GM19455 (cell line): ENCODE measurements at regions not wholly inside any gene's neighbourhood (a gene's known extent, or its start where the extent isn't known, plus 50 kb on each side); places are given as distances from the start of the nearest gene placed in this dataset.

Experiments used
- ATAC-seq: cut with Tn5 transposase; IDR thresholded peaks from one replicate; pipeline ENCODE4 v1.9.1; 2021; ENCODE audit not compliant: unreplicated experiment

DNA sequence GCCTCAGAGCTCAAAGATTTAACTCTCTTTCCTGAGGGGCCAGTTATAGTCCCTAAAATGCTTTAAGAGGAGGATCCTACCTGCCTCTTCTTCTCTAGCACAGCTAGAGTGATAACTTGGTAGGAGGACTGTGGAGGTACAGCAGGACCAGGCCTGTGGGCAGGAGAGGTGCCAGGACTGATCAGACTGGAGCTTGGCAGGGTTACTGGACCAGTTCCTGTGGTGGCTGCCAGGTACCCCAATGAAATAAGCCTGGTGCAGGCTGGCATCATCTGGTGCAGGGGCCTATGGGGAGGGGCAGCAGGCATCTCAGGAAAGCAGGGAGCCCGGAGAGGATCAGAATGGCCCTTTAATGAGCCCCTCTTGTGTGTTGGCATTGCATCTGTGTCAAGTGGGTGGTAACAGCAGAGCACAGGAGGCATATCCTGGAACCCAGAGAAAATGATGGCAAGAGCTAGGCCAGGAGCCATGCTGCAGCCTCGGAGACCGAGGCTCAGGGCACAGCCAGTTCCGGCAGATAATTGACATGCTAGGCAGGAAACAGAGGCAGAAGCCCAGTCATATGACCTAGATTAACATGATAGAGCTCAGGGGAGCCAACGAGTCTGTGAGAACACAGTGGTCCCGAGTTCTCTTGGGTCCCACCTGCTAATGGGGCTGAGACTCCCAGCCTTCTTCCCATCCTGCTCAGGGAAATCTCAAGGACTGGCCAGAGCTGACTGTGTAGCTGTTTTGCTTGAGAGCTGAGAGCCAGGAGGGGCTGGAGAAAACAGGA, 187.5 kb upstream of the ZBED5 start:
- no peak for ATAC-seq

DNA sequence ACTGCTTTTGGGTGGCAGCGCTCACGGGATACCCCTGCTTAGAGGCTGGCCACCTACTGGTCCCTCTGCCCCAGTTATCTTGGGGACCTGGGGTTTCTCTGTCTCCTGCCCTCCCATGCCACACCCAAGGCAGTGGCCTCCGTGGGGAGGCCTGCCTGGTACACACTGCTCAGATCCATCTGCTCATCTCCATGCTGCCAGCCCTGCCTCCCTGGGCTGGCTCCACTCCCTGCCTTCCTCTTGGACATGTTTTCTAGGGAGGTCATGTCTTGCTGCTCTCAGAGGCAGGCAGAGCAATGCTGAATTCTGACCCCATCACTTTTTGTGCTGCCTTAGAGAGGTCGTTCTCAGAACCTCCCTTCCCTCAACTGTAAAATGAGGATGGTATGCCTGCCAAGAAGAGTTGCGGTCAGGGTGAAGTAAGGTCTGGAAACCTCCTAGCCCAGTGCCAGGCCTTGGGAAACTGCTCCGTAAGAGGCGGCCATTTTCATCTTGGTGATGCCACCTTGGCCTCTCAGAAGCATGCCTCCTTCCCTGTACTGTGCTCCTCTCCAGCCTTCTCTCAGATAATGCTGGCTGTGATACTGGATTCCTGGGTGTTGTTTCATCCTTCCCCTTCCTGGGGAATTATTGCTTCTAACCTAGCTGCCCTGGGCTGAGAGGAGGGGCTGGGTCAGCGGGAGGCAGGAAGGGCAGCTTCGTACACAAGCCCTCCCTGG, 186.4 kb upstream of the ZBED5 start:
- no peak for ATAC-seq

DNA sequence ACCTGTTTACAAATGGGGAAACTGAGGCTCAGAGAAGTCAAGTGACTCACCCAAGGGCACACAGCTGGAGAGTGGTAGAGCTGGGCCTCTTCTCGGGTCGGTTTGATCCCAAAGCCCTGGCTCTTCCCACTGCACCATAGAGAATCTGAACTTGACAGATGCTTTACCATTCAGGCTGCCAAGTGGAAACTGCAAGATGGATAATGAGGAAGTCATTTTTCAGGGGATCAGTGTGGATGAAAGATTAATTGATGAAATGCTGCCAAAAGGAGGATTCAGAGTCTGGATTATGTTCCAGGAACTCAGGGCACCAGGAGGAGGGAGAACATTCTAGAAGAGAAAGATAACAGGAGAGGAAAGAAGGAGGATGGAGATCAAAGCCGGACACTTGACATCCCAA, 185.9 kb upstream of the ZBED5 start:
- ATAC-seq, result no peak

DNA sequence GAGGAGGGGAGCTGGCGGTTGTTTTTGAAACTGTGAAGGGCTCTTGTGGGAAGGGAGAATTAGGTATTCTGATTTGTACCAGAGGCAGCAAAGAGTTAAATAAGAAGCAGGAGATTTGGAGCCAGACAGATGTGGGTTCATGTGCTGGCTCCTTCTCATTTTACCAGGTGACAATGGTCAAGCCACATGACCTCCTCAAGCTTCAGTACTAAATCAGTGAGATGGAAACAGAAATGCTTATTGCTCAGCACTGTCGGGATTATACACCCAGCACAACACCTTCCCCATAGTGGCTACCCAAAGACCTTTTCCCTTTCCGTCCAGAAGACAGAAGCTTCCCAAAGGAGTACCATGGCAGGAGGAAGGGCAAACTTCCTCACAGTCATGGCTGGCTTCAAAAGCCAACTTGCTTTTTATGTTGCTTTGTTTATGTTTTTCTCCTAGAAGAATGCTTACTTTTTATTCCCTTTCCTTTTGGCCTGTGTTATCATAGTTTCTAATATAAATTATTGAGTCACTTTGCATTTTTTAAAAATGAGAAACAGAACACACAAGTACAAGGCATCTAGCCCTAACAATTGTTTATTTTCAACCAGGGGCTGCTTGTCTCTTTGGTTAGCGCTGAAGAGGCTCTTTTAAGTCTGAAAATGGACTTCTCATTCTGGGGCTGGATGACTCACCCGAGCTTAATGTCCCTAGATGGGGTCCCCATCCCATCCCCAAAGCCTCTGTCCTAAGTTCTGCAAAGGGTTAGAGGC, 181.5 kb upstream of the ZBED5 start:
- ATAC-seq, result no peak

DNA sequence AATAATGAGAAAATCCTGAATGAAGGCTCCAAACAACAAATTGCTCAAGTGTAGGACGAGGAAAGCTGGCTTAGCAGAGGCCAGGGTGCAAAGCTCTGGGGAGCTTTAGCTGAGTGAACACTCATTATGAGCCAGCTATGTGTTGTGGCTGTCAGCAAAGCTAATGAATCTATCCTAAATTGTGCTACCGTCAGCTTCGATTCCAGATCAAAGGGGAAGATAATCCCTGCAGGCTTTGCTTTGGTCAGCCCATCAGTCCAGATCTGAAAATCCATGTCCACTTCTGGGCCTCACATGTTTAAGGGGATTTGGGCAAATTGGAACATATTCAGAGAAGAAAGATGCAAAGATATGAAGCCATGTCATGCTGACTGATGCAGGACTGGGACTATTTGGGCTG, 180.9 kb upstream of the ZBED5 start:
- no peak for ATAC-seq

DNA sequence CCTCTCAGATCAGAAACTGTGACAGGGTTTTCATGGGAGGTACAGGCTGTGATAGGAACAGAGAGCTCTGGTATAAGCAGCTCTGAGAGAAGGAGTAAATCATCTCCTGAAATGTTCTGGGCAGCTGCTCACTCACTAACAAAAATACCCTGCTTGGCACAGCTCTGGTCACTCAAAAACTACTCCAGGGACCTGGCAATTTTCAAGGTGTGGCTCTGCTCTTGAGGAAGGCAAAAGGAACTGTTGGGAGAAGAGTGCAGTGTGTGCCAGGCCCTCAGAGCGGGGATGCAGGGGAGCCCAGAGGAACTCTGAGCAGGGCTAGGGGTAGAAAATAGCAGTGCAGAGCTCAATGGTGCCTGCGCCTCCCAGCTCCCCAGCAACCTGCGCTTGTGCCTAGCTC, 180.5 kb upstream of the ZBED5 start:
- ATAC-seq, result no peak

DNA sequence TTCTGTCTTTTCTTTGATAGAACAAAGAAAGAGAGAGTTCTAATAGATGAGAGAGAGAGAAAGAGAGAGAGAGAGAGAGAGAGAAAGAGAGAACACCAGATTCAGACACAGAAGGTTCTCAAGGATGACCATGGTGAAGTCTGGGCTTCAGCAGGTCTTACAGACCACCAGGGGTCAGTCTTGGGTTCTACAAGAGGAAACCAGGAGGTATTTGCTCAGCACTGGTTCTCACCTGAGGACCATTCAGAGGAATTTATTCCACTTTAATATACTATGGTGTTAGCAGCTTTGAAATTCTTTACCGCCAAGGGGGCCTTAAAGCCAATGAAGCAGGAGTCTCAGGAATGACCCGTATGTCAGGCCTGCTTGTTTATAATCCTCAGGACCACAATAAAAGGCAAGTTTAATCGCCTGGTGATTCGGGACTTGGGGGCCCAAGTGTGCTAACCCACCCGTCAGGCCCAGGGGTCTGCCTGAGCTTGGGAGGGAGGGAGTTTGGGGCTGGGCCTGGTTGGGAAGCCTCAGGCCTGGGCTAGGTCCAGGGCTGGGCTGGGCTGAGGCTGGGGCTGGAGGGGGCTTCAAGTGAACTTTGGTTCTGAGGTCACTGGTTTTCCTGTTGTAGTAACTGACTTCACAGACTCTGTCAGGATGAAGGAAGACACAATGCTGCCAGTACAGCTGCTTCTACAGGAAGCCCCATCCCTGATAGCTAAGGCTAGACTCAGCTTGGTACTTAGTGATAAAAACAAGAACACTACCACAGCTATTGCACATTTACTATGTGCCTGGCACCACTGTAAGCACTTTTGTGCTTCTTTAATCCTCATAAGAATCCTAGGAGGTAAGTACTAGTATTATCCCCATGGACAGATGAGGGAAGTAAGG, 179.2 kb upstream of the ZBED5 start:
- ATAC-seq, result no peak

DNA sequence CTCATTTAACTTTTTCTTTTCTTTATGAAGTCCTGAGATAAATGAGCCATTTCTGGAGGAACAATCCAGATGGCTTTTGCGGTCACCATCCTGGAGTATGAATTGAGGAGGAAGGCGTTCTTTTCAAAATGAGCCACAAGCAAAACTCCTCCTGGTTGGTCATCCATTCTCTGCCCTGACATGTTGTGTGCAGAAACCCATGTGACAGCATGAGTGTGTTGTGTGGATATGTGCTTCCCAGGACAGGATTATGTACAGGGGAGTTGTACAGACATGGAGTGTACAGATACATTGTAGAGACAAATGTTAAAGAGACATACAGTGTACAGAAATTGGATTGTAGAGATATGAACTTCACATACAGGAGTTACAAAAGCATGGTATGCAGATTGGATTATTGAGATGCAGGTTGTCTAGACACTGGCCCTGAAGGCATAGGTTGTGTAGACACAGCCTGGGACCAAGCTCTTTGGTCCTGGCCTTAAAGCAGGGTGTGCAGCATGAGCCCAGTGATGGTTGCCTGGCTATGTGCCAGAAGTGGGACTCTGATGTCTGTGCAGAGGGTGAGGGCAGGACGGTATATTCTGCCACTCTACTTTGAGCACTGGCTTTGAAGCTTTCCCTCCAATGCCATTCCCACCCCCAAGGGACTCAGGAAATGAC, 178.5 kb upstream of the ZBED5 start:
- no peak for ATAC-seq

DNA sequence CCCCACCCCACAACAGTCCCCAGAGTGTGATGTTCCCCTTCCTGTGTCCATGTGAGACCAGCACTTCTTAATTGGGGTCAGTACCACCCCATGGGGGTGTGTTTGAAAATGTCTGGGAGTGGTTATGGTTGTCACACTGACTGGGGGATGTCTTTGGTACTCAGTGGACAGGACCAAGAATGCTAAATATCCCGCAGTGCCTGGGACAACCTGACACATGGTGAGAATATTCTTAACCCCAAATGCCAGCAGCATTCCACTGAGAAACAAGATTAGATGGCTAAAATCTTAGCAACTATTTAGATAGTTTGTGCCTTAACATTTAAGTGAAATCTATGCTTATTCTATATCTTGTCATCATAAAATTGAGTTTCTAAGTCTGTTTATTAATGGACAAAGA, 177.5 kb upstream of the ZBED5 start:
- no peak for ATAC-seq

DNA sequence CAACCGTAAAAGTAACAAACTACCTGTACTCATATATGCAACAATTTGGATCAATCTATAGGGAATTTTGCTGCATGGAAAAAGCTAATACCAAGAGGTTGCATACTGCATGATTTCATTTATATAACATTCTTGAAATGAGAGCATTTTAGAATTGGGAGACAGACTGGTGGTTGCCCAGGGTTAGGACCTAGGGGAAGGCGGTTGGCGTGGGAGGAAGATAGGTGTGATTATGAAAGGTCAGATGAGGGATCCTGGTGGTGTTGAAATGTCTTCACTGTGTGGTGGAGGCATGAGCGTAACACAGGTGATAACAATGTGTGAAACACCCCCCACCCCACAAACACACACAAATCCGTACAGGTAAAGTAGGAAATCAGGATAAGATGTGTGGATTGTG, 176.6 kb upstream of the ZBED5 start:
- no peak for ATAC-seq

DNA sequence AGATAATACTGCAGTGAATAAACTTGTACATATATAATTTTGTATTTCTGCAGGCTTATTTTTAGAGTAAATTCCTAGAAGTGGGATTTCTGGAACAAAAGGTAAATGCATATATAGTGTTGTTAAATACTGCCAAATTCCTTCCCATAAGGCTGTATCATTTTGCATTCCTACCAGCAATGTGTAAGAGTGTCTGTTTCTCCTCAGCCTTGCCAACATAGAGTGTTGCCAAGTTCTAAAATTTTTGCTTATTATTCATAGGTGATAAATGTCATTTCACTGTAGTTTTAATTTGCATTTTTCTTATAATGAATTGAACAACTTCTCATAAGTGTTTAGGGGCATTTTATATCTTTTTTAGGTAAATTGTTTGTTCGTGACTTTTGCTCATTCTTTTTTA, 174.2 kb upstream of the ZBED5 start:
- no peak for ATAC-seq

DNA sequence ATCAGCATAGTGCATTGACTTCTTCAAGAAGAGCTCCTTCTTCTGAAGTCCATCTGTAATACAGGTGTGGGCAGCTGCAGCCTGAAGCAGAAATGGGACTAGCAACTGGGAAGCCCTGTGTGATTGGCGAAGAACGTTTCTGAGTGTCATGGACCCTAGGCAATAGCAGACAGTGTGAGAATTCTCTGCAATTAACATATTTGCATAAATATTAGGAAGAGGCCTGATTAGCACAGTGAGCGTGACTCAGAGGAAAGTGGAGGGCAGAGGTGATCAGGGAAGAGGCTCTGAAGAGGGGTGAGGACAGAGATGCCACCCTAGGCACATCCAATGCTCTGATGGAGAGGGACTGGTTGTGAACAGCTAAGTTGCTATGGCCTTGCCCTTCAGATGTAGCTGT, 171.2 kb upstream of the ZBED5 start:
- ATAC-seq, result no peak

DNA sequence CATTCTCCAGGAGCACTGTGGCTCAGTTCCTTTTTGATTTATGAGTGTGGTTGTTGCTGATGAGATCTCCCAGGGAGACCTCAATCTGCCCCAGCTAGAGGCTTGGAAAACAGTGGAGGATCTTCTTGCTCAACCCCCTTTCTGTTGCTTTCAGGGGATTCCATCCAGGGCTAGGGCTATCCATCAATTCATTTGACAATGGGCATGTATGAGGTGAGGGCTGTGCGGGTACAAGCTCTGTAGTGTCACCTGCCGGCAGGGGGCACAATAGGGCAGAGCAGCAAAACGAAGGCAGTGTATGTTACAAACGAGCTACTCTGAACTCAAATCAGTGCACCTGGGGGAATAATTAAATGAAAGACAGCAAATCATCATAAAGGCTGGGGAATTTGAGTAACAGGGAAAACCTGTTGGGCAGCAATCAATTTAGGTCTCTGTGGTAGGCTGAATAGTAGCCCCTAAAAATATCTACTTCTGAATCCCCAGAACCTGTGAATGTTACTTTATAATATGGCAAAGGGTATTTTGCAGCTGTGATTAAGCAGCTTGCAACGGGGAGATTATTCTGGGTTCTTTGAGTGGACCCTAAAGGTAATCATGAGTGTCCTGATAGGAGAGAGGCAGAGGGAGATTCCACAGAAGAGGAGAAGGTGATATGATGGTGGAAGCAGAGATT, 170.3 kb upstream of the ZBED5 start:
- no peak for ATAC-seq

DNA sequence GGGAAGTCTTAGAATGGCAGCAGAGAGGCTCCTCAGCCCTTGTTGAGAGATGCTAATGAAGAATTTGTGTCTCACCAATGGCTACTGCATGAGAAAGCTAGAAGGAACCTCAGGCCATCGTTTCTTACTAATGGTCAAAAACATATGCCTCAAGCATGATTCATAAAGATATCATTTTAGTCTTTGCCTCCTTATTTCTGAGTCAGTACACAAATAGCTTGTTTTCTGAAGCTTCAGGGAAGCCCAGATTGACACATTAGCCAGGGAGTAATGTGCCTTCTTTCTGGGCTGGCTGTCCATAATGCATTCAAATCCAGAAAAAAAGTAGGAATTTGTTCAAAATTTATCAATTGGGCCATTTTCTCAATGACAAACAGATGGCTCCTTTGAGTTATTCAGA, 169.4 kb upstream of the ZBED5 start:
- ATAC-seq, result no peak

DNA sequence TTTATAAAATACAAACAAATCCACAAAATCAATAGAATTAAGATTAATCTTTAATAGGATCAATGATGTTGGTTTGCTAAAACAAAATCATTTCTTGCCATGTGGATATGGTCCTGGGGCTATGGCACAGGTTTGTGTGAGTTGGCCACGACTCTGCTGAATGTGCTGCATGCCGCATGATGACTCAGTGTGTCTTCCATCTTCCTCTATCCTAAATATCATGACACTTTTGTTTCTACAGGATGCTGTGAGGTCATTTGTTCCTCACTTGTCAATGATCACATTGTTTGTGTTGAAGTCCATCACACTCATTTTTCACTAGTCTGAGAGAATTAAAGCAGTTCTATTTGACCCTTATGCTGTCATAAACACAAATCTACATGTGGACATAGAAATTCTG, 167.2 kb upstream of the ZBED5 start:
- no peak for ATAC-seq

DNA sequence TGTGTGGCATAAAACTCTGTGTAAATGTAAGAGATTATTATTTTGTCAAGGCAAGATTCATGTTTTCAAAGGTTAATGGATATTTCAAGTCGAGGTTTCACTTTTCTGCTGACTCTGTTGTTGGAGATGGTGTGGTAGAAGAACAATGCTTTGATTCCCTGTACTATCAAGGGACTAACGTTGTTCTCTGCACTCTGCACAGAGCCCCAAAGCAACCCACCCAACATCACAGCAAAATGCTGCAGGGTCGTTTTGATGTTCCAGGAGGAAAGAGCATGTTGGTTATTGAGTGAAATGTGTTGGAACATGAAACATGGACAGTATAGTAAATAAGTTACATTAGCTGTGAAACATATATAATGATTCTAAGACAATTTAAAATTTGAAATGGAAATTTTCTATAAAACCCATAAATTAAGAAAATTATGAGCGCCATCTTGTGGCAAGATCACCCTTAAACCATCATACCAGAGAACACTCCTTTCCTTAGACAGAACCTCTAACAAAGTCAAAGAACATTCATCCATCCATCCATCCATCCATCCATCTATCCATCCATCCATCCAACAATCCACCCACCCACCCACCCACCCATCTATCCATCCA, 164.4 kb upstream of the ZBED5 start:
- ATAC-seq, result no peak

DNA sequence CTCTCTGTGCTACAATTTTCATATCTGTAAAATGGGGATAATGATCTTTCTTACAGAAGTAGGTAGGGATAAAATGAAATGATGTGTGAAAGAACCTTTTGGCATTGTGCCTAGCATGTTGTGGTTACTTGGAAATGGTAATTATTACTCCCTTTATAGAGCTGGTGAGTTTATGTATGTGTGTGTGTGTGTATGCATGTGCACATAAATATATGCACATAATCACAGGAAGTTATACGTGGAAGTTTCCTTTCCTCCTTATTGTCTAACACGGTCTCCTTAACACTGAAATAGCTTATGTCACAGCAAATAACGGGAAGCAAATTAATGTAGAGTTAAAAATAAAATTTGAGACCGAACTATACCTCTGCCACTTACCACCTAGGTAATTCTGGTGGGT, 163.7 kb upstream of the ZBED5 start:
- no peak for ATAC-seq

DNA sequence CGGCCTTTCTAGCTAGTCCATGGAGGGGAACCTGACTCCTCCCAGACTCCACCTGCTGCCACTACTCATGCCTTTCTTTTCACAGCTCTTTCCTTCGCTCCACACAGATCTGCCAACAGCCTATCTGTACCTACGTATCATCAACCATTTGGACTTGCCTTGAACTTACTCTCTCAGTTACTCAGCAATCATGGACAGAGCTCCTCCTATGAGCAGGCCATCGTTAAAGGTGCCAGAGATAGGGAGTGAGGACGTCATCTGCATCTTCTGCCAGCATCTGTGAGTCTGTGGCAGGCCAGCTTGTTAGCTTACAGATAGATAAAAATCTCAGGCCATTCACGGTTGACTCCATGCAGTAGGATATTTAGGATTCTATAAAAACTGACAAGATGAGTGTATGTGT, 162.9 kb upstream of the ZBED5 start:
- no peak for ATAC-seq

DNA sequence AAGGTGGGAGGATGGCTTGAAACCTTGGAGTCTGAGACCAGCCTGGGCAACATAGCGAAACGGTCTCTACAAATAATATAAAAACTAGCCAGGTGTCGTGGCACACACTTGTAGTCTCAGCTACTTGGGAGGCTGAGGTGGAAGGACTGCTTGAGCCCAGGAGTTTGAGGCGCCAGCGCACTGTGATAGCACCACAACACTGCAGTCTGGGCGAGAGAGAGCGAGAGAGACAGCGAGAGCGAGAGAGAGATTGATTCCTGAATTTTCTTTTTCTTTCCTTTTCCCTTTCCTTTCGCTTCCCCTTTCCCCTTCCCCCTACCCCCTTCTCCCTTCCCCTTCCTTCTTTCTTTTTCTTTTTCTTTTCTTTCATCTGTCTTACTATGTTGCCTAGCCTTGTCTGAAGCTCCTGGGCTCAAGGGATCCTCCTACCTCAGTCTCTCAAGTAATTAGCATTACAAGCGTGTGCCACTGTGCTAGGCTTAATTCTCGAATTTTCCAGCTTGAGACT, 162.4 kb upstream of the ZBED5 start:
- ATAC-seq, result no peak
